CD8-positive, alpha-beta memory T cell (primary cell): ENCODE measurements at regions not wholly inside any gene's neighbourhood (a gene's known extent, or its start where the extent isn't known, plus 50 kb on each side); places are given as distances from the start of the nearest gene placed in this dataset.
A peak's percentile ranks its signal among the peaks of the same experiment; 100 is the strongest.
"Not testable (repeated sequence)": the region's sequence is repeated elsewhere in the genome, so short reads cannot be mapped to it uniquely, and the experiment has no call there.

ENCODE experiments used
- CTCF ChIA-PET: fragments of 350-600 bp; sonication (Branson Sonifier 250); formaldehyde crosslinking; loops from one replicate; lab custom pipeline; 2021; ENCODE audit warnings: antibody characterized with exemption; lab: Charles Lee
- POLR2A ChIA-PET: fragments of 350-600 bp; sonication (Branson Sonifier 250); formaldehyde crosslinking; loops from one replicate; lab custom pipeline; 2021; ENCODE audit warnings: antibody characterized with exemption; lab: Charles Lee
- DNase-seq, 5 donors: peaks; one replicate each; pipeline versions ENCODE4 v3.0.0 to v3.0.0-alpha.2; 2020 to 2022; ENCODE audit warnings: mixed read lengths in 1 of 5
- H3K27ac ChIP-seq: one replicate; pipeline ENCODE4 v1.7.0; 2013; ENCODE audit warnings: low read depth, mild to moderate bottlenecking, low read length, moderate library complexity
- H3K27me3 ChIP-seq: 2 replicates; pipeline ENCODE4 v1.7.0; 2013; ENCODE audit warnings: low read length, mild to moderate bottlenecking; ENCODE audit not compliant: insufficient read depth, poor library complexity, severe bottlenecking
- H3K36me3 ChIP-seq: 2 replicates; pipeline ENCODE4 v1.7.0; 2013; ENCODE audit warnings: mild to moderate bottlenecking, low read length, moderate library complexity; ENCODE audit not compliant: insufficient read depth
- H3K4me1 ChIP-seq: 2 replicates; pipeline ENCODE4 v1.7.0; 2013; ENCODE audit warnings: mild to moderate bottlenecking, low read length, moderate library complexity; ENCODE audit not compliant: insufficient read depth
- H3K4me3 ChIP-seq: 2 replicates; pipeline ENCODE4 v1.7.0; 2013; ENCODE audit warnings: mild to moderate bottlenecking, low read length
- H3K9me3 ChIP-seq: 2 replicates; pipeline ENCODE4 v1.7.0; 2013; ENCODE audit warnings: mild to moderate bottlenecking, low read length
- H3K27ac Mint-ChIP-seq, 8 donors: one replicate each; pipeline ENCODE4 v1.8.0; 2020 to 2021; ENCODE audit warnings: mixed read lengths in 8 of 8, mild to moderate bottlenecking in 6 of 8, inconsistent platforms in 3 of 8, moderate library complexity in 3 of 8
- H3K27me3 Mint-ChIP-seq, 2 donors: one replicate each; pipeline ENCODE4 v1.8.0; 2020 to 2021; ENCODE audit warnings: mixed read lengths in 2 of 2, mild to moderate bottlenecking in 1 of 2, moderate library complexity in 1 of 2
- H3K36me3 Mint-ChIP-seq, 3 donors: one replicate each; pipeline ENCODE4 v1.8.0; 2020 to 2021; ENCODE audit warnings: mixed read lengths in 3 of 3, inconsistent platforms in 1 of 3, mild to moderate bottlenecking in 1 of 3
- H3K4me1 Mint-ChIP-seq, 3 donors: one replicate each; pipeline ENCODE4 v1.8.0; 2020 to 2021; ENCODE audit warnings: mixed read lengths in 3 of 3, inconsistent platforms in 1 of 3, mild to moderate bottlenecking in 1 of 3
- H3K4me3 Mint-ChIP-seq, 7 donors: one replicate each; pipeline ENCODE4 v1.8.0; 2020 to 2021; ENCODE audit warnings: mixed read lengths in 7 of 7, mild to moderate bottlenecking in 6 of 7, moderate library complexity in 4 of 7, inconsistent platforms in 2 of 7
- H3K9me3 Mint-ChIP-seq, 5 donors: one replicate each; pipeline ENCODE4 v1.8.0; 2020 to 2022; ENCODE audit warnings: mixed read lengths in 5 of 5, mild to moderate bottlenecking in 3 of 5, moderate library complexity in 2 of 5, inconsistent platforms in 1 of 5

DNA sequence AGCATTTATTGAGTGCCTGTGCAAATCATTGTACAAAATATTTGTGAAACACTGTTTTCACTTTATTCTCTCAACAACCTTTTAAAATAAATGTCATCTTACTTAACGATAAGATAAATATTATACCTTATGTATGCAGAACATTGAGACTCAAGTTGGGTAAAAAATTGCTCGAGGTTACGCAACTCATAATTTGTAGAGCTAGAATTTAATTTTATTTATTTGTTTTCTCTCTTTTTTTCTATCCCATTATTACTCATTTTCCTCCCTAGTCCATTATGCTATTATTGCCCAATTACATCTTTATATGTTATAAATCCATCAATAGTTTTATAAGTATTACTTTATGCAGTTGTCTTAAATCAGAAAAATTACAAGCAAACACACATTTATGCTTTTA, 77.4 kb upstream of the ELOVL5 start:
- H3K27me3 Mint-ChIP-seq: peaks cover 3 to 4% of the 10 kb centered on the region in 2 donors
- POLR2A ChIA-PET: no interaction called here

GRCh38 chr6:53424976-53425718, 76.4 kb upstream of the ELOVL5 start:
- POLR2A ChIA-PET: no interaction called here
- DNase-seq: no peak
- Mint-ChIP-seq H3K9me3 (no peaks in the 10 kb centered on the region), H3K36me3 (no peaks in the 10 kb centered on the region), H3K27ac (no peak overlapping the region), H3K4me1 (peaks cover 31 to 35% (median 34%) of the 10 kb centered on the region in 3 donors), H3K4me3 (no peak overlapping the region), H3K27me3 (peaks cover 2 to 4% of the 10 kb centered on the region in 2 donors)
- CTCF ChIA-PET: interaction anchor here (1.5 kb wide), 1 partner anchor 14 kb away, joined by 7 read pairs; no protein-coding TSS in a partner anchor
- Histone ChIP-seq H3K4me1 (peaks cover 6% of the 10 kb centered on the region), H3K36me3 (no peaks in the 10 kb centered on the region), H3K27me3 (no peaks in the 10 kb centered on the region), H3K4me3 (no peak overlapping the region), H3K9me3 (no peaks in the 10 kb centered on the region), H3K27ac (no peak overlapping the region)

More for the DNA sequence above, 77.4 kb upstream of the ELOVL5 start:
- CTCF ChIA-PET: interaction anchor here (0.7 kb wide), 1 partner anchor 254 kb away, joined by 3 read pairs; no protein-coding TSS in a partner anchor
- Histone ChIP-seq H3K4me1 (peaks cover 6% of the 10 kb centered on the region), H3K4me3 (no peak overlapping the region), H3K27me3 (no peaks in the 10 kb centered on the region), H3K9me3 (no peaks in the 10 kb centered on the region), H3K27ac (no peak overlapping the region), H3K36me3 (no peaks in the 10 kb centered on the region)
- H3K27ac Mint-ChIP-seq: no peak overlapping the region
- H3K4me3 Mint-ChIP-seq: peak overlapping the region in 1 of 7 donors; percentile 1
- no peaks in the 10 kb centered on the region for H3K36me3 Mint-ChIP-seq
- no peaks in the 10 kb centered on the region for H3K9me3 Mint-ChIP-seq
- DNase-seq: no peak
- H3K4me1 Mint-ChIP-seq: peaks cover 33 to 37% (median 37%) of the 10 kb centered on the region in 3 donors

GRCh38 chr6:53424300-53424699, 75.5 kb upstream of the ELOVL5 start:
- POLR2A ChIA-PET: no interaction called here
- Mint-ChIP-seq H3K27me3 (peaks cover 1 to 4% of the 10 kb centered on the region in 2 donors), H3K4me1 (peaks cover 22 to 26% (median 26%) of the 10 kb centered on the region in 3 donors), H3K9me3 (no peaks in the 10 kb centered on the region), H3K4me3 (peak overlapping the region in 1 of 7 donors; percentile 28), H3K36me3 (no peaks in the 10 kb centered on the region), H3K27ac (no peak overlapping the region)
- Histone ChIP-seq H3K36me3 (no peaks in the 10 kb centered on the region), H3K27me3 (no peaks in the 10 kb centered on the region), H3K9me3 (no peaks in the 10 kb centered on the region), H3K4me1 (peaks cover 6% of the 10 kb centered on the region), H3K4me3 (no peak overlapping the region), H3K27ac (no peak overlapping the region)
- DNase-seq: no peak
- CTCF ChIA-PET: interaction anchor here (1.5 kb wide), 1 partner anchor 14 kb away, joined by 7 read pairs; no protein-coding TSS in a partner anchor

DNA sequence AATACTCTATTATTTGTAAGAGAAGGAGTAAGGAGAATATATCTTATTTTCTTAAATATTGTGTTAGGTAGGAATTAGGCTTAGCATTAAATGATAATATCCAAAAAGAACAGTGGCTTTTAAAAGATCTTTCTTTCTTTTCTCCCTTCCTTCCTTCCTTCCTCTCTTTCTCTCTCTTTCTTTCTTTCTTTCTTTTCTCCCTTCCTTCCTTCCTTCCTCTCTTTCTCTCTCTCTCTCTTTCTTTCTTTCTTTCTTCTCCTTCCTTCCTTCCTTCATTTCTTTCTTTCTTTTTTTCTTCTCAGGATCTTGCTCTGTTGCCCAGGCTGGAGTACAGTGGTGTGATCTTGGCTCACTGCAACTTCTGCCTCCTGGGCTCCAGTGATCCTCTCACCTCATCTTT, 74.8 kb upstream of the ELOVL5 start:
- H3K4me1 Mint-ChIP-seq: peaks cover 16 to 20% (median 19%) of the 10 kb centered on the region in 3 donors
- H3K27me3 Mint-ChIP-seq, H3K36me3 ChIP-seq, H3K36me3 Mint-ChIP-seq, H3K4me3 Mint-ChIP-seq, H3K27ac Mint-ChIP-seq, H3K9me3 ChIP-seq, H3K4me1 ChIP-seq, H3K9me3 Mint-ChIP-seq, H3K27me3 ChIP-seq, H3K4me3 ChIP-seq, DNase-seq, POLR2A ChIA-PET, H3K27ac ChIP-seq: not testable (repeated sequence)
- CTCF ChIA-PET: interaction anchor here (1.4 to 1.5 kb wide), 2 partner anchors 12 to 13 kb away, joined by 7 read pairs; no protein-coding TSS in a partner anchor

DNA sequence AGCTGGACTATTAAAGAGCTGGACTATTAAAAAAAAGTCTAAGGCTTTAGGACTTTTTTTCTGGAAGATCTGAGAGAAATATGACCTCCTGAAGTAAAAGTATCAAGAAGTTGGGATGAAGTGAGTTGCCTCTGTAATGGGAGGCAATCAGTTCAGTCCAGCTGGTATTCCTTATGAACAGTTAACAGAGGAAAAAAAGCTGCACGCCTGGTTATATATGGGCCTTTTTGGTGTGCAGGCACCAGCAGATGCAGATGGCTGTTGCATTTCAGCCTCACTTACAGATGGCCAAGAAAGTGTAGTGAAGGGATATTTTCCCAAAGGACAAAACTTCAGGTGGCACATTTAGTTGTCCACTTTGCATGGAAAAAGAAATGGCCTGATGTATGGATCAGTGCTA, 70.3 kb upstream of the ELOVL5 start:
- no peaks in the 10 kb centered on the region for H3K36me3 Mint-ChIP-seq
- peaks cover 0 to 4% of the 10 kb centered on the region in 2 donors for H3K27me3 Mint-ChIP-seq
- POLR2A ChIA-PET: no interaction called here
- H3K4me3 ChIP-seq: no peak overlapping the region
- H3K27ac ChIP-seq: no peak overlapping the region
- CTCF ChIA-PET: interaction anchor here (2.1 kb wide), 1 partner anchor 247 kb away, joined by 6 read pairs; no protein-coding TSS in a partner anchor
- H3K27me3 ChIP-seq: no peaks in the 10 kb centered on the region
- H3K27ac Mint-ChIP-seq: no peak overlapping the region
- no peak for DNase-seq
- peaks cover under 1 to 4% (median under 1%) of the 10 kb centered on the region in 3 donors for H3K4me1 Mint-ChIP-seq
- no peaks in the 10 kb centered on the region for H3K36me3 ChIP-seq
- H3K4me1 ChIP-seq: no peaks in the 10 kb centered on the region
- no peaks in the 10 kb centered on the region for H3K9me3 Mint-ChIP-seq
- H3K9me3 ChIP-seq: no peaks in the 10 kb centered on the region
- peak overlapping the region in 1 of 7 donors; percentile 6 for H3K4me3 Mint-ChIP-seq

GRCh38 chr6:53418288-53418687, 69.5 kb upstream of the ELOVL5 start:
- H3K36me3 ChIP-seq: no peaks in the 10 kb centered on the region
- H3K4me3 ChIP-seq: no peak overlapping the region
- ChIA-PET CTCF (interaction anchor here (2.1 kb wide), 1 partner anchor 246 kb away, joined by 6 read pairs; no protein-coding TSS in a partner anchor), POLR2A (no interaction called here)
- no peak overlapping the region for H3K4me3 Mint-ChIP-seq
- H3K4me1 ChIP-seq: no peaks in the 10 kb centered on the region
- H3K9me3 ChIP-seq: no peaks in the 10 kb centered on the region
- H3K36me3 Mint-ChIP-seq: no peaks in the 10 kb centered on the region
- DNase-seq: no peak
- no peak overlapping the region for H3K27ac ChIP-seq
- H3K9me3 Mint-ChIP-seq: no peaks in the 10 kb centered on the region
- no peaks in the 10 kb centered on the region for H3K27me3 ChIP-seq
- H3K27ac Mint-ChIP-seq: no peak overlapping the region
- no peaks in the 10 kb centered on the region for H3K4me1 Mint-ChIP-seq
- peaks cover 0 to 2% of the 10 kb centered on the region in 2 donors for H3K27me3 Mint-ChIP-seq

DNA sequence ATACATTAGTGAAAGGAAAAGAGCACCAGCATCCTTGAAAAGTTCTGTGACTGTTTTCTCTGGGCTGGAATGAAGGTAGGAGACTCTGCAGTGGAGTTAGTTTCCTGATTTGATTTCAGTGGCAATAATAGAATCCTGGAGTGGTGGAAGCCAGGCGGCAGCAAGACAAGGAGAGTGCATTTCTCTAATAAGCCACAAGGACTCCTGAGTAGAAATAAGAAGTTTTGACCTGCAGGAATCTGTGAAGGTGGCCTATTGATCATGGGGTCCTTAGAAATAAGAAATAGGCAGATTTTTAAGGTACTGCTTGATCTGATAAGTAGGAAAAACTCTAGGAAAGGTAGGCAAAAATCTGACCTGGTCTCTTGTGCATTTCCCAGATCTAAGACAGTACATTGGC, 68.4 kb upstream of the ELOVL5 start:
- Mint-ChIP-seq H3K27ac (no peak overlapping the region), H3K4me1 (no peaks in the 10 kb centered on the region), H3K36me3 (no peaks in the 10 kb centered on the region), H3K27me3 (no peaks in the 10 kb centered on the region), H3K4me3 (no peak overlapping the region), H3K9me3 (no peaks in the 10 kb centered on the region)
- Histone ChIP-seq H3K27ac (no peak overlapping the region), H3K9me3 (no peaks in the 10 kb centered on the region), H3K27me3 (no peaks in the 10 kb centered on the region), H3K36me3 (no peaks in the 10 kb centered on the region), H3K4me1 (no peaks in the 10 kb centered on the region), H3K4me3 (no peak overlapping the region)
- ChIA-PET CTCF (no interaction called here), POLR2A (no interaction called here)
- no peak for DNase-seq

- Mint-ChIP-seq H3K4me1 (peaks cover 0 to 5% (median 3%) of the 10 kb centered on the region in 3 donors), H3K9me3 (no peaks in the 10 kb centered on the region), H3K27ac (no peak overlapping the region), H3K4me3 (no peak overlapping the region), H3K27me3 (no peaks in the 10 kb centered on the region), H3K36me3 (no peaks in the 10 kb centered on the region)
- H3K9me3 ChIP-seq: no peaks in the 10 kb centered on the region
- DNase-seq: no peak
- H3K4me3 ChIP-seq: no peak overlapping the region
- no peaks in the 10 kb centered on the region for H3K36me3 ChIP-seq
- no peak overlapping the region for H3K27ac ChIP-seq
- ChIA-PET CTCF (no interaction called here), POLR2A (no interaction called here)
- H3K27me3 ChIP-seq: no peaks in the 10 kb centered on the region
- no peaks in the 10 kb centered on the region for H3K4me1 ChIP-seq
Observed at GRCh38 chr6:53413326-53413725, 64.6 kb upstream of the ELOVL5 start.
